ENCODE measurements at regions not wholly inside any gene's neighbourhood (a gene's known extent, or its start where the extent isn't known, plus 50 kb on each side); places are given as distances from the start of the nearest gene placed in this dataset.
A peak's percentile ranks its signal among the peaks of the same experiment; 100 is the strongest.

DNA sequence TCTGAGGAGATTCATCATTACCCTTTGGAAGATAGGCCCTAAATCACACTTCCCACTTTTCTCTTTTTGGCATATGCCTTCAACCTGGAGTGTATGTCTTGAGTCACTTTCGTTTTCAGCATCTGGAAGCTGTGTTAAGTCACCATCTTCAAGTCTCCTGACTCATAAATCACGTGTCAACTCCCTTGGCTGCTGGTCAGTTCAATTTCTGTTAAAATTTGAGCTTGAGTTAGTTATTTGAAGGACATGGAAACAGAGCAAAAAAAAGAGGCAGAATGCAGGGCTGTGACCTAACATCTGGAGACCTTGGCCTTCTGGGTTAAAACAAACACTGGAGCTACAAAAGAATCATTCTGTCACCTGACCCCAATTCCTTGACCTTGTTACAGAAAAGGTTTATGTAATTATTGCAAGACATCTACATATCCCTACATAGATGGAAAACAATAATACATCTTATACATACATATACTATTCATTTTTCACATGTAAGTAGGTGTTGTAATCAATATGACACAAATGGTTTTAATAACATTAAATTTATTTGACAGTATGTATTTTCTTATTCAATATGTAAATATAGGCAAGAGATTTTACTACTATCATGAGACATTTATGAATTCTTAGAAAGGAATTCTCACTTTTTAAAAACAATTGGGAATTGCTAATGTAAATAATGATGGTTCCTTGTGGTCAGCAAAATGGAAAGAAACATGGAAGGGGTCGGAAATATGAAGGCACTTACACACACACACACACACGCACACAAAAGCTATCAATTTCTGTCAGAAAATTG is 169.7 kb upstream of the PHYHIPL start:
- TF ChIP-seq Cebpa-rat (IDR thresholded peaks at IDR 0.05): no peak
- Histone ChIP-seq H4K20me1 (no peaks in the 10 kb centered on the region), H3K27ac (no peak overlapping the region)

DNA sequence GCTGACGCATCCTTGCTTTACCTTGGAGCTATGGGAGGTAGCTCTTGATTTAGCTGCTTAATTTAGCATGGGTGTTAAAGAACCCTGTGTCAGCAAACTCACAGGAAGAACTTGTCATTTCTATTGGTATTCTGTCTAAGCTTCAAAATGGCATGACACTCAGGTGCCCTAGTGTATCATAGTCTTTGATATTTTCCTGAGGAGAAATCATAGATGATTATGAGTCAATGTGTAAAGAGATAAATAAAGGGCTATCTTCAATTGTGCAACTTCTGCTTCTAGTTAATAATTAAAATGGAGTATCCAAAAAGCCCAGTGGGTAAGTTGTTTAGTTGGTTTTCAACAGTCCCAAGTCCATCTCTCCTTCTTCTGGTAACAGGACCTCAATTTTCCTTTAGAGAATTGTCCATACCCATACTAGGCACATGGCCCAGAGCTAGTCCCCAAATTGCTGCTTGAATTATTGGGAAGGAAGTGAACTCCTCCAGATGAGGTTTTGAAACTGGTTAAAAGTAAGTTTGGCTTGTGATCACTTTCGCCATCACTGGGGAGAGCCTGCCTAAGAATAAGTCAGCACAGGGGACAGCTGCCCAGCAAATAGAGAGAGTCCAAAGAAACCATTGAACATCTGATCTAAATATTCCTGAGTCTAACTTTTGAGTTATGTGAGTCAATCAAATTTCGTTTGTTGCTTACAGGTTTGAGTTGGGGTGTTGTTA is 169.0 kb upstream of the PHYHIPL start:
- Histone ChIP-seq H3K36me3 (no peaks in the 10 kb centered on the region), H3K27ac (no peak overlapping the region)

More for the DNA sequence above, 169.7 kb upstream of the PHYHIPL start:
- H3K36me3 ChIP-seq: no peaks in the 10 kb centered on the region
- no peak overlapping the region for H3K9ac ChIP-seq
- no peaks in the 10 kb centered on the region for H3K9me3 ChIP-seq (replicated peaks in 1 of 11)
- H3K27me3 ChIP-seq: no peaks in the 10 kb centered on the region
- H3K4me2 ChIP-seq: peak overlapping the region in 2 of 11 experiments; percentile 42 to 66; a peak in 3 of 22 replicates
- H3K4me3 ChIP-seq: no peak overlapping the region
- H3K4me1 ChIP-seq: peaks cover 0 to 25% (median 4%) of the 10 kb centered on the region in 10 experiments; a peak in 7 of 20 replicates

DNA sequence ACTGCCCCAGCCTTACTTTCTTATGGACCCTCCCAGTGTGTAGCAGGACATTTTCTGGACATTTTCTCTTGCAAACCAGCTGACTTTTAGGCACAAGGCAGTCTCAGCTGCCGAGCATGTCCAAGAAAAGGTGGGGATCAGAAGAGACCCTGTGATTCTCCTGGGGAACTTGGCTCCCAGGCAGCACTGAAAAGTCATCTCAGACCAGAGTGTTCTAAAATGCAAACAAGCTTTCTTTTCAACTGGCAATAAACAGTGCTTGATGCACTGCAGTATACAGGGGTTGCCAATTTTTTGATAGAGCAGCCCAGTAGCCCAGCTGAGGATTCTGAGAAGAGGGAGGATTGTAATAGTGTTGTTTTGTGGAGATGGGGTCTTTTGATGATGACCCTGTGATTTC is 168.0 kb upstream of the PHYHIPL start:
- no peak overlapping the region for H3K27ac ChIP-seq
- peak overlapping the region in 1 of 11 experiments; percentile 31; a peak in 1 of 22 replicates for H3K4me2 ChIP-seq

More for the DNA sequence above, 169.0 kb upstream of the PHYHIPL start:
- H3K4me2 ChIP-seq: peak overlapping the region in 2 of 11 experiments; percentile 31 to 66; a peak in 5 of 22 replicates
- no peaks in the 10 kb centered on the region for H4K20me1 ChIP-seq
- no peaks in the 10 kb centered on the region for H3K27me3 ChIP-seq
- no peak overlapping the region for H3K4me3 ChIP-seq
- H3K9me3 ChIP-seq (replicated peaks in 1 of 11): no peaks in the 10 kb centered on the region
- no peak for TF ChIP-seq Cebpa-rat (IDR thresholded peaks at IDR 0.05)
- H3K4me1 ChIP-seq: peaks cover 1 to 25% (median 4%) of the 10 kb centered on the region in 10 experiments; a peak in 13 of 20 replicates
- H3K9ac ChIP-seq: no peak overlapping the region

DNA sequence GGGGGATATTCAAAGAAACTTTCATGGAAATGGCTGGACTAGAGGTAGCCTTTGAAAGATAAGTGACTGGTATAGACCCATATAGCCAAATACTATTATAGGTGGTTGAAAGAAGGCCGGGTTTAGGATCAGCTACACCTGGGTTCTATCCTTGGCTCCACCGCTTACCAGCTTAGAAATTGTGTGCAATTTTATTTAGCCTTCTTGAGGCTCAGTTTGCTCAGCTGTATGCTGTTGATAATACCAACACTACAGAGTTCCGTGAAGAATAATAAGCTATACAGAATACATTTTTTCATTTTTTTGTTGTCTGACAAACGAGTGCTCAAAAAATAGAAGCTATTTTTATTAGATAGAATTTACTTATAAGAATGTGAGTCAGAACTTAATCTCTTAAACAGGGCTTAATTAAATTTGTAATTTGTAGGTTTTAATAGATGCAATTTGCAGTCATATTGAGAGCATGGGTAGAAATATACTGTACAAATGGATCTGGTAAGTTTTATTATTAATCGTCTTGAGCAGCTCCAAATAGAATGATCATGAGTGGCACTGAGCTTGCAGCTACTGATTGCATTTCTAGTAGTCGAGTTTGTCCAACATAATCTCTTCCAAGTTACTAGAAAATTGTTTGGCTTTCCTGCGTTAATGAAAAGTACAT is 164.3 kb upstream of the PHYHIPL start:
- Histone ChIP-seq H3K4me2 (peak overlapping the region in 6 of 11 experiments; percentile 18 to 55 (median 44); a peak in 9 of 22 replicates), H3K9me3 (replicated peaks in 1 of 11) (no peaks in the 10 kb centered on the region), H3K4me3 (no peak overlapping the region), H4K20me1 (no peaks in the 10 kb centered on the region), H3K4me1 (peaks cover 0 to 14% (median 11%) of the 10 kb centered on the region in 10 experiments; a peak in 13 of 20 replicates), H3K36me3 (no peaks in the 10 kb centered on the region), H3K27me3 (no peaks in the 10 kb centered on the region), H3K9ac (no peak overlapping the region), H3K27ac (no peak overlapping the region)
- TF ChIP-seq Cebpa-rat (IDR thresholded peaks at IDR 0.05): no peak

More for the DNA sequence above, 168.0 kb upstream of the PHYHIPL start:
- H3K27me3 ChIP-seq: no peaks in the 10 kb centered on the region
- no peaks in the 10 kb centered on the region for H3K9me3 ChIP-seq (replicated peaks in 1 of 11)
- no peak overlapping the region for H3K4me3 ChIP-seq
- no peaks in the 10 kb centered on the region for H3K36me3 ChIP-seq
- no peaks in the 10 kb centered on the region for H4K20me1 ChIP-seq
- peaks cover 6 to 25% (median 12%) of the 10 kb centered on the region in 10 experiments; a peak in 13 of 20 replicates for H3K4me1 ChIP-seq
- no peak overlapping the region for H3K9ac ChIP-seq
- no peak for TF ChIP-seq Cebpa-rat (IDR thresholded peaks at IDR 0.05)

DNA sequence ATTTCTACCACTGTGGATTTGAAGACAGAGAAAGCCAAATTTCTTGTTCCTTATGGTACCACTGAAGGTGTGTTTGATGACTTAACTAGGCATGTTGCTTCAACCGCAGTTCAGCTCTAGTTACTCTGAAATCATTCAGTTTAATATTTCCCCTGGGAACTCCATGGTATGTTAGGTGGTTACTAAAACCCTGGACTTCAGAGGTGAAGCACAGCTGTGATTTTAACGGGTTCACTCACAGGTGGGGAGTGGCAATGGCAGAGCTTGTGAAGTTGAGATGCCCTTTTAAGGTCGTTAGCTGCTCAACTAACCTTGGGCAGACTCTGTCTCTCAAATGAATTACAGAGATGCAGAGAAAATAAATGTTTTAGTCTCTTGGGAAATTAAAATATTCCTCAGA is 163.6 kb upstream of the PHYHIPL start:
- Histone ChIP-seq H3K4me2 (peak overlapping the region in 7 of 11 experiments; percentile 4 to 55 (median 37); a peak in 13 of 22 replicates), H3K9me3 (replicated peaks in 1 of 11) (no peaks in the 10 kb centered on the region), H3K27ac (no peak overlapping the region), H3K27me3 (no peaks in the 10 kb centered on the region), H3K4me1 (peaks cover 0 to 13% (median 8%) of the 10 kb centered on the region in 10 experiments; a peak in 13 of 20 replicates), H3K36me3 (no peaks in the 10 kb centered on the region), H4K20me1 (no peaks in the 10 kb centered on the region), H3K4me3 (no peak overlapping the region), H3K9ac (no peak overlapping the region)
- TF ChIP-seq Cebpa-rat (IDR thresholded peaks at IDR 0.05): no peak

DNA sequence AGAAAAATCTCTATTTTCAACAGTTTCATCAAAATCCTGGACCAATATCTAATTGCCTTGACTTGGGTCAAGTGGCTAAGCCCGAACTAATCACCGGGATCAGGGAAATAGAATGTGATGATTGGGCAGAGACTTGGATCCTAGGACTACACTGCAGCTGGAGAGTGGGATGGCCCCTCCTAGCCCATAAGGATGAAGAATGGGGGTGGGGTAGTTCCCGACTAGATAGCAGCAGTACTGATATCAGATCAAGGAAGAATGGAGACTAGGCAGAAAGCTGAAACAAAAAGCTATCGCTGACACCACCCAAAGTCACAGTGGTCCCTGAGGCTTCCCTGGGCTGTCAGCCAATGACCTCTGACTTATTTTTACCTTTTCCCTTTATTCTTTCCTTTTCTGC is 160.4 kb upstream of the PHYHIPL start:
- no peaks in the 10 kb centered on the region for H3K9me3 ChIP-seq (replicated peaks in 1 of 11)
- H3K4me1 ChIP-seq: peaks cover 0 to 19% (median 9%) of the 10 kb centered on the region in 10 experiments; a peak in 9 of 20 replicates
- no peaks in the 10 kb centered on the region for H4K20me1 ChIP-seq
- no peaks in the 10 kb centered on the region for H3K27me3 ChIP-seq
- no peak overlapping the region for H3K4me2 ChIP-seq
- H3K36me3 ChIP-seq: no peaks in the 10 kb centered on the region
- no peak overlapping the region for H3K9ac ChIP-seq
- H3K4me3 ChIP-seq: no peak overlapping the region
- no peak for TF ChIP-seq Cebpa-rat (IDR thresholded peaks at IDR 0.05)
- H3K27ac ChIP-seq: no peak overlapping the region

DNA sequence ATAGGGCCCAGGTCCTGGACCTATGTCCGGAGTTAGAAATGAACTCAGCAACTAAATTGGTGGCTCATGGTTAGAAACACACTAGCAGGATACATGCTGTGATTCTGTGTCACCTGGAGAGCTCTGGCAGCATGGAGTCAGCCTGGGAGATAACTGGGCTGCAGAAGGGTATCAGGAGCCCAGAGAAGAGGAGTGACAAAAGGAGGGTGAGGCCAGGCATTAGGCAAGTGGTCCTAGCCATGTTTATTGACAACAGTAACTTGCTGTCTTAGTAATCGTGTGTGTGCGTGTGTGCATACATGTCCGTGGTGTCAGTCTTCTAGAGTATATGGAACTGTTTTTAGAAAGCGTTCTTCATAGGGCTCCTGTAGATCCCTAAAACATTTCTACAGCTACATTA is 157.5 kb upstream of the PHYHIPL start:
- TF ChIP-seq Cebpa-rat (IDR thresholded peaks at IDR 0.05): no peak
- H3K4me3 ChIP-seq: no peak overlapping the region
- H3K27ac ChIP-seq: no peak overlapping the region
- no peaks in the 10 kb centered on the region for H3K9me3 ChIP-seq (replicated peaks in 1 of 11)
- no peaks in the 10 kb centered on the region for H3K36me3 ChIP-seq
- H4K20me1 ChIP-seq: no peaks in the 10 kb centered on the region
- peak overlapping the region in 5 of 11 experiments; percentile 1 to 19 (median 12); a peak in 3 of 22 replicates for H3K4me2 ChIP-seq
- H3K4me1 ChIP-seq: peaks cover 0 to 6% (median 0%) of the 10 kb centered on the region in 10 experiments; a peak in 4 of 20 replicates
- H3K27me3 ChIP-seq: no peaks in the 10 kb centered on the region
- H3K9ac ChIP-seq: no peak overlapping the region

DNA sequence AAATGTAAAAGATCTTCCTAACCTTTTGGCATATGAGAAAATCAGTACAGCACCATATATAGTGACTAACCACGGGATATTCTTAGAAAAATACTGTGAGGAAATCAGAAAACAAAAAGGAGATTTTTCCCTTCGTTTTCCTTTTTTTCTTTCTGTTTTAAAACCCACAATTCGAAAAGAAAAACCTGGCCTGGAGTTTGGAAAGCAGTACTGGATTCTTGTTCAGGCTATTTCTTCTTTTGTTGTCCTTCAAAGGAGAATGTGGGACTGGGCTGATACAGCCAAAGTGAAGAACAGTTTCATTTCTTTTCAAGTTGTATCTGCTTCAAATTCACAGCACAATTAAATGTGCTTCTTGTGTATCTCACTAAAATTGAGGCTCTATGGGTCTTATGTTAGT is 156.8 kb upstream of the PHYHIPL start:
- Histone ChIP-seq H3K4me1 (peaks cover 0 to 6% (median 0%) of the 10 kb centered on the region in 10 experiments; a peak in 4 of 20 replicates), H3K4me3 (no peak overlapping the region), H3K27ac (no peak overlapping the region), H4K20me1 (no peaks in the 10 kb centered on the region), H3K9me3 (replicated peaks in 1 of 11) (no peaks in the 10 kb centered on the region), H3K4me2 (peak overlapping the region in 3 of 11 experiments; percentile 8 to 16 (median 11); a peak in 3 of 22 replicates), H3K27me3 (no peaks in the 10 kb centered on the region), H3K36me3 (no peaks in the 10 kb centered on the region), H3K9ac (peak overlapping the region in 1 of 11 experiments; percentile 40; a peak in 1 of 22 replicates)
- no peak for TF ChIP-seq Cebpa-rat (IDR thresholded peaks at IDR 0.05)

DNA sequence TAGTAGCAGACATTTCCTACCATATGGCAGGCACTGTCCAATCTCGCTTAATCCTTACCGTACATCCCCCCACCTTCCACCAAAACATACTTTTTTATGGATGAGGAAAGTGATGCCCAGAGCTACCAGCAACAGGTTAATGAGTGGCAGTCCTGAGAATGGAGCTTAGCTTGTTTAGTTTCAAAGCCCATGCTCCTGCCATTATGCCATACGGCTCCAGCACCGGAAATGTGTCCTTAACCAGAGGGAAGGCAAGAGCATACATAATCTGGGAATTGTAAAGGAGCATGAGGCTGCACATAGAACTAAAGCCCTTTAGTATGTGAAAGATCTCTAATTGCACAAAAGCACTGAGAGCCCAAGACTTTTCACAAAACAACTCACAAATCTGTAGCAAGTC is 155.9 kb upstream of the PHYHIPL start:
- no peaks in the 10 kb centered on the region for H3K9me3 ChIP-seq (replicated peaks in 1 of 11)
- no peaks in the 10 kb centered on the region for H3K36me3 ChIP-seq
- H3K27ac ChIP-seq: no peak overlapping the region
- peaks cover 0 to 6% (median 0%) of the 10 kb centered on the region in 10 experiments; a peak in 4 of 20 replicates for H3K4me1 ChIP-seq
- H3K9ac ChIP-seq: no peak overlapping the region
- H3K4me3 ChIP-seq: no peak overlapping the region
- H3K4me2 ChIP-seq: no peak overlapping the region
- no peaks in the 10 kb centered on the region for H3K27me3 ChIP-seq
- no peak for TF ChIP-seq Cebpa-rat (IDR thresholded peaks at IDR 0.05)
- no peaks in the 10 kb centered on the region for H4K20me1 ChIP-seq

Data from BLaER1 treated with 17β-estradiol and CSF1 and Interleukin-3, amounts not matched to agents 10 nM and 100 nM (cell line).